IPS-NIHi7 (cell line): ENCODE measurements at regions not wholly inside any gene's neighbourhood (a gene's known extent, or its start where the extent isn't known, plus 50 kb on each side); places are given as distances from the start of the nearest gene placed in this dataset.

Source experiments
- DNase-seq: peaks from one replicate; pipeline ENCODE4 v3.0.0; 2012; ENCODE audit warnings: mixed read lengths; ENCODE audit errors: extremely low spot score

GRCh38 chr4:30939684-30940083, 219.5 kb downstream of the PCDH7 start:
- no peak for DNase-seq

DNA sequence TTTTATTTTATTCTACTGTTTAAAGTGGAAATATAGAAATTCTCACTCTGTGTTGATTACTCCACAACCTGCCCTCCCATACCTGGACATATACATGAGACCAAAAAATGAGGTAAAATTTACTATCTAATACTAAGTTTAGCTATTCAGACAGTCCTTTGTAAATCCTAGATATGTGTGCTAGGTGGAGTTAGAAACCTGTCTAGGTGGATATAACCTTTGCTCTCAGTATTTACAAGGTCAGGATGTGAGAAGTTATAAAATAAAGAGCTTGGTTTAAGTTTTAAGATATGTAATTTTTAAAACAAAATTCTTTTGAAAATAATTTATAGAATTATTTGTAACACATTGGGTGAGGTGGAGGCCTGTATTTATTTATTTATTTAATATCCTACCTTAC, 221.5 kb downstream of the PCDH7 start:
- DNase-seq: no peak

DNA sequence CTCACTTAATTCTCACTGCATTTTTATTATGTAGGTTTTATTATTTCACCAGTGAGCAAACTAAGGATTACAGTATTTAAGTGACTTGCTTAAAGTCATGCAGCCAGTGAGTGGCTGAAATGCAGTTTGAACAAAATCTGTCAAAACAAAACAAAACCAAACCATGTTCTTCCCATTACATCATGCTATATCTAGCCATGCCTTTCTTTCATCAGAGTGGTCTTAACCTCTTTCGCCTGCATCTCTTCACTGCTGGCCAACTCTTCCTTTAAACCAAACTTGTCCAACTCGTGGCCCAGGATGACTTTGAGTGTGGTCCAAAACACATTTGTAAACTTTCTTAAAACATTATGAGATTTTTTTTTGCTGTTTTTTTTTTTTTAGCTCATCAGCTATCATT, 223.2 kb downstream of the PCDH7 start:
- no peak for DNase-seq

DNA sequence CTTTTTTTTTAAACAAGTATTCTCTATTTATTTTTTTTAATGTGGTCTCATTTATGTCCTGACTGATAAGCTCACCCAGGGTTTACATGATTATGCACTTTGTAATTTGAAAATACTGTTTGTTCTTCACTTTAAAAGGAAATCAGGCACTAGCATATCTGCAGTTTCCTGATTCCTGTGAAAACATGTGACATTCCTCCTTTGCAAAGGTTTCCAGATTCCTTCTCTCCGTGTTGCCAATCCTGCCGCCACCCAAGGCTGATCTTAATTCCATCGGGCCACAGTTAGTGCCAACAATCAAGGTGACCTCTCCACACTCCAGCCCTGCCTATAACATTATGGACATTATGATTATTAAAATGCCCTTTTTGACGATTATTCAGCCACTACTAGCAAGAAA, 225.4 kb downstream of the PCDH7 start:
- no peak for DNase-seq

DNA sequence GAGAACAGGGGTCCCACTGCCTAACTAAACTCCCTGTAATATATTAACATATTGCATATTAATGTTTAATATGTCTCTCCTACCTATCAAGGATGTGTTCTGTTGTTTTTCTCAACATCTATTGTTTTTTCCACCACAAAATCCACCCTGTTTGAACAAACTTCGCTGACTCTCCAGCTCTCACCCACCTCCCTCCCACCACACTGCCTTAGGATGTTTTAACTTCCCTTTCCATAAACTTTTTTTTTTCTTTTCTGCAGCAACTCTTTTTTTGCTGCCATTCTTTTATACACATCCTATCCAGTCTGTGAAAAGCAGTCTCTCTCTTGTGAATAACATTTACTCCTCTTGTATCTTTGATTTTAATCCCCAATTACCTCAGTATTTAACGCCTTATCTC, 226.1 kb downstream of the PCDH7 start:
- no peak for DNase-seq

DNA sequence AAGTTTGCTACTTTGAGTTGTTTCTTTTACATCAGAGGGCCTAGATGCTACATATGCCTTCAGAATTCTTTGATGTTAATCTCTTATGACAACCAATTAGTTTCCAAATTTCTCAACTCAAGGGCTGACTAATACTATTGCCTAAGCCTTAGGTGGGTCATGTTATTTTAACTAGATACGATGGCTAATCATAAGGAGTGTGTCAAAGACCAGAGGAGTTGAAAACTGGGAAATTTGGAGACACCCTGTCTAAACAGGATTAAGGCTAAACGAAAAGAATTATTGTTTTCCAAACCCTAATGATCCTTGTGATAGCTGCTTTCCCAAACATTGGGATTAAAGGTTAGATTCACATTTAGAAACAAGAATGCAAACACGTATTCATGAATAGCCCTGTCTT, 228.5 kb downstream of the PCDH7 start:
- DNase-seq: no peak

DNA sequence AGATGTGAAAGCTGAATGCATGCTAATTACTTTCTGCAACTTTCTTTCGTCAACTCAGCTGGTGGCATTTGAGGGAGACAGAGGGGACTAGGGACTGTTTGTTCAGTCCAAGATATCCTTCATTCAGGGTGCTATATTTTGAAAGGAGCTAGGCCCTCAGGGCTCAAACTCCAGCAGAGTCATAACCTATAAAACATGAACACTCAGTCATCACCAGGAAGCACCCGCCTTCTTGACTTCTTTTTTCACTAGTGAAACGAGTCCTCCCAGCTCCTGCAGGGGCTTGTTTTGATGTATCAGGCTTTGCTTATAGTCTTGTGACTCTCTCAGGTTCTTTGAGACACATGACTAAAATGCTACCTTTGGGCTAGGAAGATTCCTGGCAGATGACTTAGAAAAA, 230.6 kb downstream of the PCDH7 start:
- DNase-seq: no peak

- DNase-seq: no peak
Observed at GRCh38 chr4:30952526-30953219, 232.5 kb downstream of the PCDH7 start.

DNA sequence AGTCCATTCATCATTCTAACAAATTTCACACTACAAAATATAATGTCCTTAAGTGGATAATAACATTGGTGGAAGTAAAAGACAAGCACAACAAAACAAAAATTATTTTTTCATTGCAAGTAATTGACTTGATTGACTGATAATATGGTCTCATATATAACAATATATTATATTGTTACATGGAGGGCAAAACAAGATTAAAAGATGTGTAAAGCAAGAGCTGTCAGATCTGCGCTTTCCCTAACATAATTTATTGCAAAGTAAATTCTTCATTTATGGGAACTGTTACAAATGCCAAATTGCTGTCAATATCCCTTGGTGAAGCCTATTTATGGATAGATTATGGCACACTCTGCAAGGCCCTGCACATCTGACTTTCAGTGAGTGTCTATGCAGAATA, 233.6 kb downstream of the PCDH7 start:
- DNase-seq: no peak

DNA sequence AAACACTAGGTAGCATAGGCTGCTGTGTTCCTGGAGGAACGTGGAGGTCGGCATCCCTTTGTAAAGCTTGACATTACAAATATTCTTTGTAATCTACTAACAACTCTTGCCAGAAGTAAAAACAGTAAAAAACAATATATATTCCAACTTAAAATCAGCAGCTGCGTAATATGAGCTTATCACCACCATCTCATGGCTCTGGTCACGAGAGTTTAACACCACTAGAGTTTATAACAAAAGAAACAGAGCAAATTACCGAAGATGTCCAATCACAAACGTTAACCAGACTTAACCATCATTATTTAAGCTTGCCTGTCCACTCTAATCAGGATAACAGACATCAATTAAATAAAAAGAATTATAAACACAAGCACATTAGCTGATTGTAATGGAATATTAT, 236.7 kb downstream of the PCDH7 start:
- no peak for DNase-seq

GRCh38 chr4:30957706-30958105, 237.5 kb downstream of the PCDH7 start:
- no peak for DNase-seq

- DNase-seq: no peak
Observed at GRCh38 chr4:30959781-30960485, 239.8 kb downstream of the PCDH7 start.

- DNase-seq: no peak
Observed at GRCh38 chr4:30962939-30963338, 242.8 kb downstream of the PCDH7 start.

GRCh38 chr4:30968926-30969325, 248.8 kb downstream of the PCDH7 start:
- DNase-seq: no peak

DNA sequence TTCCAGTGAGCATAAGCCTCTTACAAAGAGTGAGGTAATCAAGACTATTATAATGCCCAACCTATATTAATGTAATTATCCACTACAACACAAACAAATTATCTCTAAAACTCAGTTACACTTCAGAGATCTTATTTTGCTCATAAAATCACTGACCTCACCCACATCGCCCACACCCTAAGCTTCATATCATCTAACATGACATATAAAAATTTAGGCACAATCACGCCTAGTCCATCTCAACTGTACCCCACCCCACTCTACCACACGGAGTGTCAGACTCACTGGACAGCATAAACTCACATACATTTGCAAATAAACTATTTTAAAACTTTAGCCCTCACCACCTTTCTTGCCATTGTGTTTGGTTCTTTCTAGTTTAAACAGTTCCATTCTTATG, 252.4 kb downstream of the PCDH7 start:
- no peak for DNase-seq

DNA sequence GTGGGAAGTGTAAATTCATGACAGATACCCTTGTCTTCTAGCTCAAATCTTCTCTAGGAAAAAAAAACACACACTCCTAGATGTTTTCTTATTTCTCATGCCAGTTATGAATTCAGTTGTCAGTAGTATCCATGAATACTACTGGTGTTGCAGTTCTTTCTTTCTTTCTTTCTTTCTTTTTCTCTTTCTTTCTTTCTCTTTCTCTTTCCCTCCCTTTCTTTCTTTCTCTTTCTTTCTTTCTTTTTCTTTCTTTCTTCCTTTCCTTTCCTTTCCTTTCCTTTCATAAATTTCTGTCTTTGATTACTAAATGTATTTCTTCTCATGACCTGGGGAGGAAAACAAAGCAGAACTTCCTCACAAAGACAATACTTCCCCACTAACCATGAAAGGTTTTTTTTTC, 253.8 kb downstream of the PCDH7 start:
- no peak for DNase-seq

DNA sequence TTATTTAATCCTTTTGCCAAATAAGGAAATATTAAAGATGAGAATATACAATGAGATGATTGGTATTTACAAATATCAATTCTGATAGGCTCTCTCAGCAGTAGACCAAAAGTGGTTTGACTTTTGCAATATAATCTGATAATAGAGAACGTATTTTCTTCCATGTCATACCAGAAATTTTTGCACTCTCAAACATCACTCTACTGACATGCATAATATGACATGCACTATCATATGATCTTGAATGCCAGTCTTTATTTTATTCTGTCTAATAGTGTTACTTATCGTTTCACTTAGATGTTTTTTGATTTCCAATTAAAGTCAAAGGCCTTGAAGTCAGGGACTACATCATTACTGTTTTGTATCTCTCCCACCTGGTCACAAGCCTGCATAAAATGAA, 259.2 kb downstream of the PCDH7 start:
- DNase-seq: no peak

DNA sequence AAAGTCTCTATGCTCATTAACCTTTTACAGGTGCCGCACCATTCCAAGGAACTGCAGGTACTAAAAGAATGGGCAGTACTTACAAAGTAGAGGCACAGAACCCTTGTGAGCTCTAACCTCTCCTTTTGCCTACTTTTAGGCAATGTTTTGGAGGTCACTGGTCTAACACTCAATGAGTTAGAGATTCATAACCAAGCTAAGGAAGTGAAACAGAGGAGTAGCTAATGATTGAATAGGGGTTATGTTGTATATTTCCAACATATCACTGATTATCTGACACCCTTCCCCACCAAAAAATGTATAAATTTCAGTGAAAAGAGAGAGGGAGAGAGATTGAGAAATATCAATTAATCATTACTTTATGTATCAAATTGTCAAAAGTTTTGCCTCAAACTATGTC, 269.3 kb downstream of the PCDH7 start:
- no peak for DNase-seq

GRCh38 chr4:30996841-30997240, 276.7 kb downstream of the PCDH7 start:
- DNase-seq: no peak

GRCh38 chr4:31005037-31005436, 284.9 kb downstream of the PCDH7 start:
- no peak for DNase-seq

- DNase-seq: no peak
Observed at GRCh38 chr4:31007858-31008257, 287.7 kb downstream of the PCDH7 start.

DNA sequence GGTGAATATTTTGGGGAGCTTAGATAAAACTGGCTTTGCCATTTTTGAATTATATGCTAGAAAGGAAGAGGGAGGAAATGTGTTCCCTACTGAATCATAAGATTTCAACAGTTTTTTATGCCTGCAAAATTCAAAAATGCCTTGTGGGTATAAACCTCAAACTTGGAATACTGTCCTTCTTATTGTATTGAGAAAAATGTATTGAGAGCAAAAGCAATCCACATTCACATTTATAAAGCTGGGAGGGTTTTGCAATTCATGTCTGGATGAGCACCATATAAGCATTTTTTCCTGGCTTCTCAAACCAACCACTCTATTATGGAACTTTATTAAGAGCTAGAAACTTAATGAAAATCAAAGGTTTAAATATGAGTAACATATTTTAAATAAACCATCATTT, 289.8 kb downstream of the PCDH7 start:
- no peak for DNase-seq

DNA sequence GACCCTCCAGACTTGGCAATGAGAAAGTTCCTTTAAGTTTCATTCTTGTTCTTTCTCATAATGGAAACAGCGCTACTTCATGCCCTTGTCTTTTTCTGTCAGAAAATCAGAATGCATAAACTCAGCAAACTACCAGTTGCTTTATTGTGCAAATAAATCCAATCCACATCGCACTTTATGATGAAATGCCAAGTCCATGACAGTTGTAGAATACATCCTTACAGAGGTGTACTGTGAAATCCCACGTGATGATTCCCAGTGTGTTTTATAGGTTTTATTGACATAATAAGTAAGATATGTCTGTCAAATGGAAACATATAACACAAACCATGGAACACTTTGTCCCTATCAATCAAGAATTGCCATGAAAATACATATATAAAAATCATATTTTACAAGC, 295.0 kb downstream of the PCDH7 start:
- no peak for DNase-seq
